Neural cell (in vitro differentiated cells): ENCODE measurements at regions not wholly inside any gene's neighbourhood (a gene's known extent, or its start where the extent isn't known, plus 50 kb on each side); places are given as distances from the start of the nearest gene placed in this dataset.

Experiments
- H2AFZ ChIP-seq: fragments of 200-600, 300-800 bp; sonication (generic), shearing (Covaris generic); 2 replicates; pipeline ENCODE4 v1.6.0; 2014; ENCODE audit warnings: low read depth, mild to moderate bottlenecking, antibody characterized with exemption, low read length, moderate library complexity
- H3F3A ChIP-seq: fragments of 200-600 bp; shearing (Covaris generic); 2 replicates; pipeline ENCODE4 v1.6.1; 2016; ENCODE audit warnings: mild to moderate bottlenecking, moderate library complexity, mixed read lengths, antibody characterized with exemption, low read length; ENCODE audit not compliant: insufficient read depth, poor library complexity, severe bottlenecking
- H3K27ac ChIP-seq: fragments of 200-600, 300-800 bp; sonication (generic), shearing (Covaris generic); 2 replicates; pipeline ENCODE4 v1.5.1; 2014; ENCODE audit warnings: mild to moderate bottlenecking, low read length, moderate library complexity
- H3K27me3 ChIP-seq: fragments of 300-800, 200-600 bp; sonication (generic), shearing (Covaris generic); 2 replicates; pipeline ENCODE4 v1.6.0; 2014; ENCODE audit warnings: mild to moderate bottlenecking, low read depth, low read length, moderate library complexity; ENCODE audit not compliant: insufficient read depth
- H3K36me3 ChIP-seq: fragments of 300-800, 200-600 bp; sonication (generic), shearing (Covaris generic); 2 replicates; pipeline ENCODE4 v1.5.1; 2014; ENCODE audit warnings: mild to moderate bottlenecking, antibody characterized with exemption, low read length, moderate library complexity; ENCODE audit not compliant: insufficient read depth
- H3K4me2 ChIP-seq: fragments of 300-800, 200-600 bp; sonication (generic), shearing (Covaris generic); 2 replicates; pipeline ENCODE4 v1.6.0; 2014; ENCODE audit warnings: mild to moderate bottlenecking, low read length
- H3K4me3 ChIP-seq: fragments of 300-800, 200-600 bp; sonication (generic), shearing (Covaris generic); 2 replicates; pipeline ENCODE4 v1.5.1; 2014; ENCODE audit warnings: mild to moderate bottlenecking, low read length, moderate library complexity
- H3K79me2 ChIP-seq: fragments of 200-600 bp; shearing (Covaris generic); replicated peaks from 2 replicates; pipeline ENCODE4 v1.6.0; 2014; ENCODE audit warnings: mild to moderate bottlenecking, low read length, moderate library complexity; ENCODE audit not compliant: insufficient read depth
- H3K9ac ChIP-seq: fragments of 300-800, 200-600 bp; sonication (generic), shearing (Covaris generic); 2 replicates; pipeline ENCODE4 v1.6.1; 2016; ENCODE audit warnings: mild to moderate bottlenecking, low read length, mixed read lengths
- H3K9me2 ChIP-seq: fragments of 200-600 bp; shearing (Covaris generic); 2 replicates; pipeline ENCODE4 v1.6.1; 2016; ENCODE audit warnings: mild to moderate bottlenecking, low read length, mixed read lengths; ENCODE audit not compliant: insufficient read depth
- H3K9me3 ChIP-seq: fragments of 200-600, 300-800 bp; sonication (generic), shearing (Covaris generic); 2 replicates; pipeline ENCODE4 v1.6.1; 2016; ENCODE audit warnings: mild to moderate bottlenecking, mixed run types, low read length, moderate library complexity, mixed read lengths
- H4K20me1 ChIP-seq: fragments of 200-600 bp; shearing (Covaris generic); 2 replicates; pipeline ENCODE4 v1.6.1; 2016; ENCODE audit warnings: mild to moderate bottlenecking, mixed run types; ENCODE audit not compliant: insufficient read depth
- EP300 ChIP-seq: fragments of 450-650 bp; conservative IDR thresholded peaks from 2 replicates; pipeline ENCODE4 v1.6.1; 2014; ENCODE audit warnings: antibody characterized with exemption, mild to moderate bottlenecking, moderate library complexity; ENCODE audit not compliant: poor library complexity, severe bottlenecking
- EZH2 ChIP-seq: fragments of 200-600, 300-800 bp; shearing (Covaris generic), sonication (generic); IDR thresholded peaks from 2 replicates; pipeline ENCODE4 v1.6.1; 2014; ENCODE audit warnings: antibody characterized with exemption, low read length, borderline replicate concordance, mild to moderate bottlenecking; ENCODE audit not compliant: insufficient read depth, poor library complexity, severe bottlenecking
- MXI1 ChIP-seq: fragments of 450-650 bp; conservative IDR thresholded peaks from 2 replicates; pipeline ENCODE4 v1.6.1; 2014; ENCODE audit warnings: antibody characterized with exemption, mild to moderate bottlenecking; ENCODE audit not compliant: poor library complexity, severe bottlenecking
- POLR2AphosphoS5 ChIP-seq: IDR thresholded peaks from 2 replicates; pipeline ENCODE4 v1.6.1; 2012
- RAD21 ChIP-seq: fragments of 450-650 bp; conservative IDR thresholded peaks from 2 replicates; pipeline ENCODE4 v1.6.1; 2014; ENCODE audit warnings: antibody characterized with exemption, mild to moderate bottlenecking, moderate library complexity
- SMC3 ChIP-seq: fragments of 450-650 bp; conservative IDR thresholded peaks from 2 replicates; pipeline ENCODE4 v1.6.1; 2014; ENCODE audit warnings: antibody characterized with exemption, mild to moderate bottlenecking, moderate library complexity; ENCODE audit not compliant: poor library complexity
- TAF1 ChIP-seq: IDR thresholded peaks from 2 replicates; pipeline ENCODE4 v1.6.1; 2012; ENCODE audit warnings: low read depth
- TF ChIP-seq, protein P1 (sequence below): IDR thresholded peaks from 2 replicates; pipeline ENCODE4 v1.6.1; 2012; ENCODE audit warnings: borderline replicate concordance
- TF ChIP-seq, protein P2 (sequence below): fragments of 450-650 bp; IDR thresholded peaks from 2 replicates; pipeline ENCODE4 v1.5.1; 2014; ENCODE audit warnings: antibody characterized with exemption, mild to moderate bottlenecking, moderate library complexity; ENCODE audit not compliant: poor library complexity, severe bottlenecking

GRCh38 chr2:160689441-160689840 is 195.8 kb upstream of the RBMS1 start:
- H3K9me2 ChIP-seq: no peaks in the 10 kb centered on the region
- no peak overlapping the region for H3K4me3 ChIP-seq
- no peaks in the 10 kb centered on the region for H3K36me3 ChIP-seq
- no peaks in the 10 kb centered on the region for H4K20me1 ChIP-seq
- no peaks in the 10 kb centered on the region for H3F3A ChIP-seq
- no peaks in the 10 kb centered on the region for H3K27me3 ChIP-seq
- no peak overlapping the region for H3K4me2 ChIP-seq
- H2AFZ ChIP-seq: no peak overlapping the region
- H3K79me2 ChIP-seq: no peaks in the 10 kb centered on the region
- TF ChIP-seq EP300 (no peak), RAD21 (no peak), POLR2AphosphoS5 (no peak), TAF1 (no peak), EZH2 (no peak)
- TF ChIP-seq, protein P1, sequence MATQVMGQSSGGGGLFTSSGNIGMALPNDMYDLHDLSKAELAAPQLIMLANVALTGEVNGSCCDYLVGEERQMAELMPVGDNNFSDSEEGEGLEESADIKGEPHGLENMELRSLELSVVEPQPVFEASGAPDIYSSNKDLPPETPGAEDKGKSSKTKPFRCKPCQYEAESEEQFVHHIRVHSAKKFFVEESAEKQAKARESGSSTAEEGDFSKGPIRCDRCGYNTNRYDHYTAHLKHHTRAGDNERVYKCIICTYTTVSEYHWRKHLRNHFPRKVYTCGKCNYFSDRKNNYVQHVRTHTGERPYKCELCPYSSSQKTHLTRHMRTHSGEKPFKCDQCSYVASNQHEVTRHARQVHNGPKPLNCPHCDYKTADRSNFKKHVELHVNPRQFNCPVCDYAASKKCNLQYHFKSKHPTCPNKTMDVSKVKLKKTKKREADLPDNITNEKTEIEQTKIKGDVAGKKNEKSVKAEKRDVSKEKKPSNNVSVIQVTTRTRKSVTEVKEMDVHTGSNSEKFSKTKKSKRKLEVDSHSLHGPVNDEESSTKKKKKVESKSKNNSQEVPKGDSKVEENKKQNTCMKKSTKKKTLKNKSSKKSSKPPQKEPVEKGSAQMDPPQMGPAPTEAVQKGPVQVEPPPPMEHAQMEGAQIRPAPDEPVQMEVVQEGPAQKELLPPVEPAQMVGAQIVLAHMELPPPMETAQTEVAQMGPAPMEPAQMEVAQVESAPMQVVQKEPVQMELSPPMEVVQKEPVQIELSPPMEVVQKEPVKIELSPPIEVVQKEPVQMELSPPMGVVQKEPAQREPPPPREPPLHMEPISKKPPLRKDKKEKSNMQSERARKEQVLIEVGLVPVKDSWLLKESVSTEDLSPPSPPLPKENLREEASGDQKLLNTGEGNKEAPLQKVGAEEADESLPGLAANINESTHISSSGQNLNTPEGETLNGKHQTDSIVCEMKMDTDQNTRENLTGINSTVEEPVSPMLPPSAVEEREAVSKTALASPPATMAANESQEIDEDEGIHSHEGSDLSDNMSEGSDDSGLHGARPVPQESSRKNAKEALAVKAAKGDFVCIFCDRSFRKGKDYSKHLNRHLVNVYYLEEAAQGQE: no peak
- TF ChIP-seq, protein P2, sequence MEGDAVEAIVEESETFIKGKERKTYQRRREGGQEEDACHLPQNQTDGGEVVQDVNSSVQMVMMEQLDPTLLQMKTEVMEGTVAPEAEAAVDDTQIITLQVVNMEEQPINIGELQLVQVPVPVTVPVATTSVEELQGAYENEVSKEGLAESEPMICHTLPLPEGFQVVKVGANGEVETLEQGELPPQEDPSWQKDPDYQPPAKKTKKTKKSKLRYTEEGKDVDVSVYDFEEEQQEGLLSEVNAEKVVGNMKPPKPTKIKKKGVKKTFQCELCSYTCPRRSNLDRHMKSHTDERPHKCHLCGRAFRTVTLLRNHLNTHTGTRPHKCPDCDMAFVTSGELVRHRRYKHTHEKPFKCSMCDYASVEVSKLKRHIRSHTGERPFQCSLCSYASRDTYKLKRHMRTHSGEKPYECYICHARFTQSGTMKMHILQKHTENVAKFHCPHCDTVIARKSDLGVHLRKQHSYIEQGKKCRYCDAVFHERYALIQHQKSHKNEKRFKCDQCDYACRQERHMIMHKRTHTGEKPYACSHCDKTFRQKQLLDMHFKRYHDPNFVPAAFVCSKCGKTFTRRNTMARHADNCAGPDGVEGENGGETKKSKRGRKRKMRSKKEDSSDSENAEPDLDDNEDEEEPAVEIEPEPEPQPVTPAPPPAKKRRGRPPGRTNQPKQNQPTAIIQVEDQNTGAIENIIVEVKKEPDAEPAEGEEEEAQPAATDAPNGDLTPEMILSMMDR: no peak
- H3K9me3 ChIP-seq: no peaks in the 10 kb centered on the region
- H3K27ac ChIP-seq: no peak overlapping the region
- H3K9ac ChIP-seq: no peak overlapping the region

DNA sequence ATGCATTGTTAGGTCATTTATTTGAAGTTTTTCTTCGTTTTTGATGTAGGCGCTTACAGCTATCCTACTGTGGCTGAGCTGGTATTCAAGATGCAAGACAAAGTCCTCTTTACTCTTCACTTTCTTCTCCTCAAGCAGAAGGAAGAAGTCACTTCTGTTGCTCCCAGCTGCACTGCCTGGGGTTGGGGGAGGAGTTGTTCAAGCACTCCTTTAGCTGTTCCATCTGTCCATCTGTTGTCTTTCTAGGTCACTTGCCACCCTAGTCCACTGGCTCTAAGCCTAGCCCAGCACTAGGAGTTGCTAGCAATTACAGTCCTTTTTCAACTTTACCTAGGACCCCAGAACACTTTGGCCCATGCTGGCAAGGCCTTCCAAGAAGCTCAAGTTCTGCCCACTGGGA is 200.6 kb upstream of the RBMS1 start:
- Histone ChIP-seq H4K20me1 (no peaks in the 10 kb centered on the region), H3F3A (no peaks in the 10 kb centered on the region), H3K9me3 (no peaks in the 10 kb centered on the region), H3K9me2 (no peaks in the 10 kb centered on the region), H3K27ac (no peak overlapping the region), H3K9ac (no peak overlapping the region), H3K4me2 (no peak overlapping the region), H3K79me2 (no peaks in the 10 kb centered on the region), H3K27me3 (no peaks in the 10 kb centered on the region), H3K36me3 (no peaks in the 10 kb centered on the region), H3K4me3 (no peak overlapping the region), H2AFZ (no peak overlapping the region)
- TF ChIP-seq SMC3: no peak
- TF ChIP-seq MXI1: no peak
- no peak for TF ChIP-seq POLR2AphosphoS5
- no peak for TF ChIP-seq EZH2
- no peak for TF ChIP-seq EP300
- TF ChIP-seq, protein P1: no peak
